ENCODE measurements at regions not wholly inside any gene's neighbourhood (a gene's known extent, or its start where the extent isn't known, plus 50 kb on each side); places are given as distances from the start of the nearest gene placed in this dataset.

DNA sequence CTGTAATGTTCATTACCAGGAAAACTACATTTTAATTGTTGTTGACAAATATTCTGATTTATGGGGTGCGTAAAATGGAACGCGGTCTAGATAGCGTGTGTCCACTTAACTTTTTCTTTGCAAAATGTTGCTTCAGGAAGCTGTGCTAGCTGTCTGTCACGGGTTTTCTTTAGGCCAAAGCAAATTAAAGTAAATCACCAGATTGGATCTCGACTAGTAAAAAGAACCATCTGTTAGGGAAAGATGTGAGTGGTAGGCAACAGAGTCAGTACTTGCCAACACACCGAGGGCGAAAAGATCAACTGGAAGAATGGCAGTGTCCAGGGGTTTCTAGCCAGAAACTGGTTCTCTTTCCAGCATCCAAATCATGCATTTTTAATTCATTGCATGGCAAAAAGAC is 404.9 kb upstream of the TMPO start:
- TF ChIP-seq, protein P1, sequence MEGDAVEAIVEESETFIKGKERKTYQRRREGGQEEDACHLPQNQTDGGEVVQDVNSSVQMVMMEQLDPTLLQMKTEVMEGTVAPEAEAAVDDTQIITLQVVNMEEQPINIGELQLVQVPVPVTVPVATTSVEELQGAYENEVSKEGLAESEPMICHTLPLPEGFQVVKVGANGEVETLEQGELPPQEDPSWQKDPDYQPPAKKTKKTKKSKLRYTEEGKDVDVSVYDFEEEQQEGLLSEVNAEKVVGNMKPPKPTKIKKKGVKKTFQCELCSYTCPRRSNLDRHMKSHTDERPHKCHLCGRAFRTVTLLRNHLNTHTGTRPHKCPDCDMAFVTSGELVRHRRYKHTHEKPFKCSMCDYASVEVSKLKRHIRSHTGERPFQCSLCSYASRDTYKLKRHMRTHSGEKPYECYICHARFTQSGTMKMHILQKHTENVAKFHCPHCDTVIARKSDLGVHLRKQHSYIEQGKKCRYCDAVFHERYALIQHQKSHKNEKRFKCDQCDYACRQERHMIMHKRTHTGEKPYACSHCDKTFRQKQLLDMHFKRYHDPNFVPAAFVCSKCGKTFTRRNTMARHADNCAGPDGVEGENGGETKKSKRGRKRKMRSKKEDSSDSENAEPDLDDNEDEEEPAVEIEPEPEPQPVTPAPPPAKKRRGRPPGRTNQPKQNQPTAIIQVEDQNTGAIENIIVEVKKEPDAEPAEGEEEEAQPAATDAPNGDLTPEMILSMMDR (IDR thresholded peaks at IDR 0.05; ENCODE audit: low read length) = no peak
- TF ChIP-seq EZH2 (IDR thresholded peaks at IDR 0.05; ENCODE audit: borderline replicate concordance, low read length) = no peak
